HepG2 (cell line): ENCODE measurements at regions not wholly inside any gene's neighbourhood (a gene's known extent, or its start where the extent isn't known, plus 50 kb on each side); places are given as distances from the start of the nearest gene placed in this dataset.

Source experiments
- ATAC-seq: fragments of 200-7000 bp; cut with Tn5 transposase; 3 replicates; pipeline ENCODE4 v1.9.1; 2020; ENCODE audit warnings: mild to moderate bottlenecking, moderate library complexity
- BruUV-seq: library from RNA; stranded (reverse); fragments of 400-500 nt; replicated peaks from 2 replicates; lab custom pipeline; 2021; lab: Mats Ljungman, UMichigan
- CTCF ChIA-PET: fragments of 300-600 bp; formaldehyde crosslinking; extraction: SDS; loops from one replicate; lab custom pipeline; 2021; ENCODE audit warnings: low total read pairs, inconsistent platforms, low intra/inter-chr PET ratio; lab: Yijun Ruan, JAX
- POLR2A ChIA-PET: fragments of 350-600 bp; sonication (Branson Sonifier 250); formaldehyde crosslinking; loops from one replicate; lab custom pipeline; 2020; ENCODE audit warnings: antibody characterized with exemption, inconsistent platforms; lab: Yijun Ruan, JAX
- DNase-seq: peaks from one replicate; pipeline ENCODE4 v3.0.0-alpha.2; 2015; ENCODE audit warnings: low spot score
- FAIRE-seq: peaks from 3 replicates; lab custom pipeline; 2011; peaks lifted over from hg19 to GRCh38; lab: Jason Lieb, UNC
- H2AFZ ChIP-seq: one replicate; pipeline ENCODE4 v1.6.1; 2011; ENCODE audit warnings: low read length, inconsistent platforms
- H3K27ac ChIP-seq: fragments of 300-600 bp; 3 replicates; pipeline ENCODE4 v1.8.0; 2011; ENCODE audit warnings: mixed run types, mild to moderate bottlenecking, mixed read lengths, low read length, inconsistent platforms; ENCODE audit not compliant: insufficient read depth; ENCODE audit errors: extremely low read length
- H3K27me3 ChIP-seq, 2 experiments: fragments of 200-600 bp in 1 of 2; 2 replicates in 1 of 2; 3 replicates in 1 of 2; pipeline versions ENCODE4 v1.6.0 to v1.8.0; 2011; ENCODE audit warnings: low read length in 2 of 2, mild to moderate bottlenecking in 2 of 2, moderate library complexity in 2 of 2, inconsistent platforms in 1 of 2; ENCODE audit not compliant: insufficient read depth in 2 of 2, control insufficient read depth in 1 of 2
- H3K36me3 ChIP-seq, 2 experiments: fragments of 200-600 bp in 1 of 2; replicated peaks in 1 of 2; 2 replicates in 1 of 2; 3 replicates in 1 of 2; pipeline versions ENCODE4 v1.5.1 to v1.8.0; 2011; ENCODE audit warnings: low read length in 2 of 2, inconsistent platforms in 1 of 2; ENCODE audit not compliant: insufficient read depth in 2 of 2, control insufficient read depth in 1 of 2
- H3K4me1 ChIP-seq: 2 replicates; pipeline ENCODE4 v1.5.1; 2012; ENCODE audit warnings: low read length, inconsistent platforms; ENCODE audit not compliant: insufficient read depth
- H3K4me2 ChIP-seq: 2 replicates; pipeline ENCODE4 v1.6.0; 2011; ENCODE audit warnings: low read depth, low read length, inconsistent platforms
- H3K4me3 ChIP-seq, 3 experiments: fragments of 200-600 bp in 1 of 3; sonication (generic), shearing (Covaris generic) in 1 of 3; replicated peaks in 1 of 3; 2 replicates each; pipeline ENCODE4 v1.5.1; 2011 to 2016; ENCODE audit warnings: low read length in 3 of 3, inconsistent platforms in 2 of 3, low read depth in 2 of 3, mild to moderate bottlenecking in 2 of 3, control low read depth in 1 of 3, mixed read lengths in 1 of 3; ENCODE audit not compliant: insufficient read depth in 1 of 3
- H3K79me2 ChIP-seq: one replicate; pipeline ENCODE4 v1.6.1; 2011; ENCODE audit warnings: low read length, inconsistent platforms; ENCODE audit not compliant: insufficient read depth
- H3K9ac ChIP-seq: 2 replicates; pipeline ENCODE4 v1.6.0; 2011; ENCODE audit warnings: mild to moderate bottlenecking, low read depth, low read length, inconsistent platforms; ENCODE audit not compliant: insufficient read depth
- H3K9me3 ChIP-seq: 2 replicates; pipeline ENCODE4 v1.5.1; 2012; ENCODE audit warnings: mild to moderate bottlenecking, low read length
- H4K20me1 ChIP-seq: 2 replicates; pipeline ENCODE4 v1.6.0; 2011; ENCODE audit warnings: inconsistent platforms, mild to moderate bottlenecking, low read length, moderate library complexity; ENCODE audit not compliant: insufficient read depth
- ATAD3A ChIP-seq: sonication (generic); formaldehyde crosslinking; IDR thresholded peaks from 2 replicates; pipeline ENCODE4 v1.4.0; 2020; ENCODE audit warnings: missing genetic modification reagents
- BRCA1 ChIP-seq: sonication (generic); formaldehyde crosslinking; IDR thresholded peaks from 2 replicates; pipeline ENCODE4 v1.4.0; 2020; ENCODE audit warnings: missing genetic modification reagents
- EHMT2 ChIP-seq: fragments of 200-600 bp; sonication (generic); IDR thresholded peaks from 2 replicates; pipeline ENCODE4 v1.7.0; 2017; ENCODE audit warnings: antibody characterized with exemption, low read depth, low read length, borderline replicate concordance
- ESRRA ChIP-seq: sonication (generic); formaldehyde crosslinking; IDR thresholded peaks from 2 replicates; pipeline ENCODE4 v1.5.1; 2020; ENCODE audit warnings: mild to moderate bottlenecking, low read depth, missing genetic modification reagents
- EZH2 ChIP-seq: conservative IDR thresholded peaks from 2 replicates; pipeline ENCODE4 v1.6.1; 2012; ENCODE audit warnings: mild to moderate bottlenecking, low read depth, low read length, moderate library complexity
- PAWR ChIP-seq: sonication (generic); formaldehyde crosslinking; IDR thresholded peaks from 2 replicates; pipeline ENCODE4 v1.4.0; 2020; ENCODE audit warnings: missing genetic modification reagents, mild to moderate bottlenecking, borderline replicate concordance
- RAD21 ChIP-seq: fragments of 450-650 bp; formaldehyde crosslinking; IDR thresholded peaks from 2 replicates; pipeline ENCODE4 v1.5.0; 2020; ENCODE audit warnings: mild to moderate bottlenecking
- SIX4 ChIP-seq: sonication (generic); formaldehyde crosslinking; IDR thresholded peaks from 2 replicates; pipeline ENCODE4 v1.4.0; 2020; ENCODE audit warnings: missing genetic modification reagents
- SNAI1 ChIP-seq: sonication (generic); formaldehyde crosslinking; IDR thresholded peaks from 2 replicates; pipeline ENCODE4 v1.5.0; 2020; ENCODE audit warnings: mild to moderate bottlenecking, missing genetic modification reagents, borderline replicate concordance
- ZBTB38 ChIP-seq: sonication (generic); formaldehyde crosslinking; IDR thresholded peaks from 2 replicates; pipeline ENCODE4 v1.5.1; 2020; ENCODE audit warnings: mild to moderate bottlenecking, missing genetic modification reagents
- ZMAT3 ChIP-seq: sonication (generic); formaldehyde crosslinking; conservative IDR thresholded peaks from 2 replicates; pipeline ENCODE4 v1.7.0; 2021; ENCODE audit warnings: missing genetic modification reagents
- ZNF674 ChIP-seq: sonication (generic); formaldehyde crosslinking; IDR thresholded peaks from 2 replicates; pipeline ENCODE4 v1.5.0; 2020; ENCODE audit warnings: low read depth, mild to moderate bottlenecking, missing genetic modification reagents
- WGBS: methylation state at CpG from one replicate; pipeline ENCODE4 v1.1.6; 2017; ENCODE audit warnings: low lambda C conversion rate; 5-methylcytosine and 5-hydroxymethylcytosine counted together
- in situ Hi-C: cut with HindIII; loops from 2 replicates; pipeline ENCODE4 v1.10.0; 2017; ENCODE audit warnings: low pct_unique_long_range_greater_than_20kb; ENCODE audit not compliant: extremely low pct_ligation_motif_present
- intact Hi-C: fragments of 100-400 bp; cut with micrococcal nuclease; formaldehyde crosslinking; loops from one replicate; pipeline ENCODE4 v1.10.0; 2022; ENCODE audit not compliant: unreplicated experiment
- TF ChIP-seq, protein P1 (sequence below): sonication (generic); formaldehyde crosslinking; IDR thresholded peaks from 2 replicates; pipeline ENCODE4 v1.5.0; 2020; ENCODE audit warnings: mild to moderate bottlenecking, missing genetic modification reagents
- TF ChIP-seq, protein P2 (sequence below): sonication (generic); formaldehyde crosslinking; IDR thresholded peaks from 2 replicates; pipeline ENCODE4 v1.5.0; 2020; ENCODE audit warnings: mild to moderate bottlenecking, missing genetic modification reagents
- TF ChIP-seq, protein P3 (sequence below): sonication (generic); formaldehyde crosslinking; IDR thresholded peaks from 2 replicates; pipeline ENCODE4 v1.4.0; 2020; ENCODE audit warnings: missing genetic modification reagents
- TF ChIP-seq, protein P4 (sequence below): sonication (generic); formaldehyde crosslinking; IDR thresholded peaks from 2 replicates; pipeline ENCODE4 v1.8.0; 2022; ENCODE audit warnings: missing genetic modification reagents, mild to moderate bottlenecking, moderate library complexity, borderline replicate concordance

DNA sequence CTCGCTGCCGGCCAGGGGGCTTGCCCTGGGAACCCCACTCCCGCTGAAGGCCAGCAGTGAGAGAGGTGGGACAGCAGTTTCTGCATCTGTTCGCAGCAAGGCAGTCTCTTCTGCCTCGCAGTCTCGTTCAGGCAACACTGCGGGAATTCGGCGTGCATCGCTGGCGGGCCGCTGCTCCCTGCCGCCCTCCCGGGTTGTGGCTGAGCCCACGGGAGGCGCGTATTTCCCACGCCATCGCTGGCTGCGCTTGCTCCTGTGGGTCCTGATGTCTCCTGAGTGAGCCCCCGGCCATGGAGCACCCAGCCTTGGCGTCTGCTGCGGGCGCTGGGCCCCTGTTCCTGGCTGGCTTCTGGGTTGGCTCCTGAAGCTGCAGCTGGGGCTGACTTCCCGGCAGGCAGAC is 227.9 kb downstream of the TEX29 start:
- CTCF ChIA-PET = no interaction called here
- Histone ChIP-seq H3K9me3 (no peaks in the 10 kb centered on the region), H3K4me2 (no peak overlapping the region), H3K4me1 (no peaks in the 10 kb centered on the region), H3K4me3 (no peak overlapping the region), H3K36me3 (no peaks in the 10 kb centered on the region; a peak in 1 of 5 replicates), H2AFZ (no peak overlapping the region), H4K20me1 (no peaks in the 10 kb centered on the region), H3K79me2 (no peaks in the 10 kb centered on the region), H3K9ac (no peak overlapping the region), H3K27ac (no peak overlapping the region), H3K27me3 (no peaks in the 10 kb centered on the region; a peak in 1 of 5 replicates)
- in situ Hi-C loops (no loop called here), intact Hi-C loops (no loop called here)
- POLR2A ChIA-PET = no interaction called here
- no TSS peak for BruUV-seq
- FAIRE-seq = no peak
- WGBS = 6% methylated on average over 4 of the region's 25 CpGs
- DNase-seq = no peak
- no peak for ATAC-seq
- TF ChIP-seq BRCA1 (no peak), PAWR (CRISPR knock-in tag) (no peak), SNAI1 (CRISPR knock-in tag) (no peak), EHMT2 (no peak), ATAD3A (CRISPR knock-in tag) (no peak), ZMAT3 (no peak), ZBTB38 (CRISPR knock-in tag) (no peak), EZH2 (no peak), RAD21 (CRISPR knock-in tag) (no peak), ZNF674 (CRISPR knock-in tag) (no peak), SIX4 (CRISPR knock-in tag) (no peak), ESRRA (no peak)
- TF ChIP-seq, protein P1, sequence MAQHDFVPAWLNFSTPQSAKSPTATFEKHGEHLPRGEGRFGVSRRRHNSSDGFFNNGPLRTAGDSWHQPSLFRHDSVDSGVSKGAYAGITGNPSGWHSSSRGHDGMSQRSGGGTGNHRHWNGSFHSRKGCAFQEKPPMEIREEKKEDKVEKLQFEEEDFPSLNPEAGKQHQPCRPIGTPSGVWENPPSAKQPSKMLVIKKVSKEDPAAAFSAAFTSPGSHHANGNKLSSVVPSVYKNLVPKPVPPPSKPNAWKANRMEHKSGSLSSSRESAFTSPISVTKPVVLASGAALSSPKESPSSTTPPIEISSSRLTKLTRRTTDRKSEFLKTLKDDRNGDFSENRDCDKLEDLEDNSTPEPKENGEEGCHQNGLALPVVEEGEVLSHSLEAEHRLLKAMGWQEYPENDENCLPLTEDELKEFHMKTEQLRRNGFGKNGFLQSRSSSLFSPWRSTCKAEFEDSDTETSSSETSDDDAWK (CRISPR knock-in tag) = no peak
- TF ChIP-seq, protein P2, sequence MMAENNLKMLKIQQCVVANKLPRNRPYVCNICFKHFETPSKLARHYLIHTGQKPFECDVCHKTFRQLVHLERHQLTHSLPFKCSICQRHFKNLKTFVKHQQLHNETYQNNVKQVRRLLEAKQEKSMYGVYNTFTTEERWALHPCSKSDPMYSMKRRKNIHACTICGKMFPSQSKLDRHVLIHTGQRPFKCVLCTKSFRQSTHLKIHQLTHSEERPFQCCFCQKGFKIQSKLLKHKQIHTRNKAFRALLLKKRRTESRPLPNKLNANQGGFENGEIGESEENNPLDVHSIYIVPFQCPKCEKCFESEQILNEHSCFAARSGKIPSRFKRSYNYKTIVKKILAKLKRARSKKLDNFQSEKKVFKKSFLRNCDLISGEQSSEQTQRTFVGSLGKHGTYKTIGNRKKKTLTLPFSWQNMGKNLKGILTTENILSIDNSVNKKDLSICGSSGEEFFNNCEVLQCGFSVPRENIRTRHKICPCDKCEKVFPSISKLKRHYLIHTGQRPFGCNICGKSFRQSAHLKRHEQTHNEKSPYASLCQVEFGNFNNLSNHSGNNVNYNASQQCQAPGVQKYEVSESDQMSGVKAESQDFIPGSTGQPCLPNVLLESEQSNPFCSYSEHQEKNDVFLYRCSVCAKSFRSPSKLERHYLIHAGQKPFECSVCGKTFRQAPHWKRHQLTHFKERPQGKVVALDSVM = no peak
- TF ChIP-seq, protein P3, sequence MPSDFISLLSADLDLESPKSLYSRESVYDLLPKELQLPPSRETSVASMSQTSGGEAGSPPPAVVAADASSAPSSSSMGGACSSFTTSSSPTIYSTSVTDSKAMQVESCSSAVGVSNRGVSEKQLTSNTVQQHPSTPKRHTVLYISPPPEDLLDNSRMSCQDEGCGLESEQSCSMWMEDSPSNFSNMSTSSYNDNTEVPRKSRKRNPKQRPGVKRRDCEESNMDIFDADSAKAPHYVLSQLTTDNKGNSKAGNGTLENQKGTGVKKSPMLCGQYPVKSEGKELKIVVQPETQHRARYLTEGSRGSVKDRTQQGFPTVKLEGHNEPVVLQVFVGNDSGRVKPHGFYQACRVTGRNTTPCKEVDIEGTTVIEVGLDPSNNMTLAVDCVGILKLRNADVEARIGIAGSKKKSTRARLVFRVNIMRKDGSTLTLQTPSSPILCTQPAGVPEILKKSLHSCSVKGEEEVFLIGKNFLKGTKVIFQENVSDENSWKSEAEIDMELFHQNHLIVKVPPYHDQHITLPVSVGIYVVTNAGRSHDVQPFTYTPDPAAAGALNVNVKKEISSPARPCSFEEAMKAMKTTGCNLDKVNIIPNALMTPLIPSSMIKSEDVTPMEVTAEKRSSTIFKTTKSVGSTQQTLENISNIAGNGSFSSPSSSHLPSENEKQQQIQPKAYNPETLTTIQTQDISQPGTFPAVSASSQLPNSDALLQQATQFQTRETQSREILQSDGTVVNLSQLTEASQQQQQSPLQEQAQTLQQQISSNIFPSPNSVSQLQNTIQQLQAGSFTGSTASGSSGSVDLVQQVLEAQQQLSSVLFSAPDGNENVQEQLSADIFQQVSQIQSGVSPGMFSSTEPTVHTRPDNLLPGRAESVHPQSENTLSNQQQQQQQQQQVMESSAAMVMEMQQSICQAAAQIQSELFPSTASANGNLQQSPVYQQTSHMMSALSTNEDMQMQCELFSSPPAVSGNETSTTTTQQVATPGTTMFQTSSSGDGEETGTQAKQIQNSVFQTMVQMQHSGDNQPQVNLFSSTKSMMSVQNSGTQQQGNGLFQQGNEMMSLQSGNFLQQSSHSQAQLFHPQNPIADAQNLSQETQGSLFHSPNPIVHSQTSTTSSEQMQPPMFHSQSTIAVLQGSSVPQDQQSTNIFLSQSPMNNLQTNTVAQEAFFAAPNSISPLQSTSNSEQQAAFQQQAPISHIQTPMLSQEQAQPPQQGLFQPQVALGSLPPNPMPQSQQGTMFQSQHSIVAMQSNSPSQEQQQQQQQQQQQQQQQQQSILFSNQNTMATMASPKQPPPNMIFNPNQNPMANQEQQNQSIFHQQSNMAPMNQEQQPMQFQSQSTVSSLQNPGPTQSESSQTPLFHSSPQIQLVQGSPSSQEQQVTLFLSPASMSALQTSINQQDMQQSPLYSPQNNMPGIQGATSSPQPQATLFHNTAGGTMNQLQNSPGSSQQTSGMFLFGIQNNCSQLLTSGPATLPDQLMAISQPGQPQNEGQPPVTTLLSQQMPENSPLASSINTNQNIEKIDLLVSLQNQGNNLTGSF = no peak
- TF ChIP-seq, protein P4, sequence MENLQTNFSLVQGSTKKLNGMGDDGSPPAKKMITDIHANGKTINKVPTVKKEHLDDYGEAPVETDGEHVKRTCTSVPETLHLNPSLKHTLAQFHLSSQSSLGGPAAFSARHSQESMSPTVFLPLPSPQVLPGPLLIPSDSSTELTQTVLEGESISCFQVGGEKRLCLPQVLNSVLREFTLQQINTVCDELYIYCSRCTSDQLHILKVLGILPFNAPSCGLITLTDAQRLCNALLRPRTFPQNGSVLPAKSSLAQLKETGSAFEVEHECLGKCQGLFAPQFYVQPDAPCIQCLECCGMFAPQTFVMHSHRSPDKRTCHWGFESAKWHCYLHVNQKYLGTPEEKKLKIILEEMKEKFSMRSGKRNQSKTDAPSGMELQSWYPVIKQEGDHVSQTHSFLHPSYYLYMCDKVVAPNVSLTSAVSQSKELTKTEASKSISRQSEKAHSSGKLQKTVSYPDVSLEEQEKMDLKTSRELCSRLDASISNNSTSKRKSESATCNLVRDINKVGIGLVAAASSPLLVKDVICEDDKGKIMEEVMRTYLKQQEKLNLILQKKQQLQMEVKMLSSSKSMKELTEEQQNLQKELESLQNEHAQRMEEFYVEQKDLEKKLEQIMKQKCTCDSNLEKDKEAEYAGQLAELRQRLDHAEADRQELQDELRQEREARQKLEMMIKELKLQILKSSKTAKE = no peak
